ENCODE measurements at regions not wholly inside any gene's neighbourhood (a gene's known extent, or its start where the extent isn't known, plus 50 kb on each side); places are given as distances from the start of the nearest gene placed in this dataset.
"Not testable (repeated sequence)": the region's sequence is repeated elsewhere in the genome, so short reads cannot be mapped to it uniquely, and the experiment has no call there.

DNA sequence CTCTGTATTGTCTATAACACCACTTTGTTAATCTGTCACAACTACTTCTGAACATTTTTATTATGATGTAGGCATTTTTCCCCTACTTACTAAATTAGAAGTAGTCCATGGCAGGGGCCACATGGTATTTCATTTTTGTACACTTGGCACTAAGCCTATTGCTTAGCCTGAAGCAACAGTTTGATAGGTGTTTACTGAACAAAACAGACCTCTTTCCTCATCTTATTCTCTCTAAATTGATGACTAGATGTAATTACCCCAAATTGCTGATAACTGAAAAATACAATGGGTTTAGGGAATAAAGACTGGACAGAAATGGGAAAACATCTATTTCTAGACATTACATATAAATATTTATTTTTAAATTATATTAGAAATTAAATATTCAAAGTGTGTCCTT, 633.8 kb downstream of the SLCO4C1 start:
- DNase-seq (ENCODE audit: low read depth in 2 of 2) = no peak

DNA sequence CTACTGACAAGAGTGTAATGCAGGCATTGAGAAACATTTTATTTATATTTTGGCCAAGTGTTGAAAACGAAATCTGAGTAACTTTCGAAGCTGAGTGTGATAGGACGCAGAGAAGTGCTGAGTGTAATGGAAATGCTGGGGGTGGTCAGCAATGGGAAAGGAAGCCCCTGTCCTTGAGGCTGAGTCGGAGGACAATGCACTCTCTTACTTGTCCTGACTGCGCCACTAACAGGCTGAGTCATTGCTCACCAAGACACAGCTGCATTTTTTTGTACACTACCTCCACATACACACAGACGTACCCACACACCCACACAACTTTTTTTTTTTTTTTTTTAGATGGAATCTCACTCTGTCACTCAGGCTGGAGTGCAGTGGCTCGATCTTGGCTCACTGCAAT, 637.7 kb downstream of the SLCO4C1 start:
- DNase-seq (ENCODE audit: low read depth in 2 of 2) = no peak

DNA sequence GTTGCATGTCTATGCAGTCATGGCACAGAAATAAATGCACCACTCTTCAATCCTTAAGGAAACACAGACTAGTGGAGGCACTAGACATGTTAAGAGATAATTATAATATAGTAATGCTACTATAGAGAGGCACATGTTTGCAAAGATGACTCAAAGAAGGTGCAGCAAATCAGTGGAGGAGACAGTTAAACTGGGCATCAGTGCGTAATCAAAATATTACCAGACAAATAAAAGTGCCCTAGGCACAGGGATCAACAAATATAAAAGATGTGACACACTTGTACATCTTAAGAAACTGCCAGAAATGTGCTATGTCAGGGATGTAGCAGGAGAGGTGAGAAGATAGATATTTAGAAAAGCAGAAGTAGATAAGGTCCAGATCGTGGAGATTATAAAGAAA, 642.1 kb downstream of the SLCO4C1 start:
- DNase-seq (ENCODE audit: low read depth in 2 of 2) = no peak

DNA sequence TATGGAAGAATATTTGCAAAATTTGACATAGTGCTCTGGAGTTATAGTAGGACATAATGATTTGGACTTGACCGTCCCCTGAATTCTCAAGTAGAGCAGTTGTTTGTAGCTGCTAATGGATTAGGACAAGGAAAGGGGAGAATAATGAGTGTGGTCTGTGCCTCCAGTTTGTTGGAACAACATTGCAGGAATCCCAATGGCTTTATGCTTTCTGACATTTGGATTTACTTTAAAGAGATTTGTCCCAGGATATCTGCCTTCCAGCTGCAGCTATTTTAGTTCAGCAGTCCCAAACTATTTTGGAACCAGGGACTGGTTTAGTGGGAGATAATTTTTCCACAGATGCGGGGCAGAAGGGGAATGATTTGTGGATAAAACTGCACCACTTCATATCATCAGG, 648.2 kb downstream of the SLCO4C1 start:
- DNase-seq (ENCODE audit: low read depth in 2 of 2) = no peak

DNA sequence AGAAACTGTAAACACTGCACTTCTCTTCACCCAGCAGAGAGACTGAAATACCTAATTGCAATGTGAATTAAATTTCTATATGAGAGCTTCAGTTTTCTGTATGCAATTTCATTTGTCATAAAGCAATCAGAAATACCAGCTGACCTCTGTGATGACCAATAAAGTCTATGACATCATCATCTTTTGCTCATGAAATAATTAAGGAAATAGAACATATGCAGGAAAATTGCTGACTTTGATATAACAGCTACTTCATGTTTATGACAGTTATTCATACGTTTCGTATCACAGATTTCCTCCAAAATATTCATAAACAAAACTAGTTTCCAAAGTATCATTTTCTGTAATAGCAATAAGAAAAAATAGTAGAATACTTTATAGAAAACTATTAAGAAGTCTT, 652.3 kb downstream of the SLCO4C1 start:
- DNase-seq (ENCODE audit: low read depth in 2 of 2) = no peak

DNA sequence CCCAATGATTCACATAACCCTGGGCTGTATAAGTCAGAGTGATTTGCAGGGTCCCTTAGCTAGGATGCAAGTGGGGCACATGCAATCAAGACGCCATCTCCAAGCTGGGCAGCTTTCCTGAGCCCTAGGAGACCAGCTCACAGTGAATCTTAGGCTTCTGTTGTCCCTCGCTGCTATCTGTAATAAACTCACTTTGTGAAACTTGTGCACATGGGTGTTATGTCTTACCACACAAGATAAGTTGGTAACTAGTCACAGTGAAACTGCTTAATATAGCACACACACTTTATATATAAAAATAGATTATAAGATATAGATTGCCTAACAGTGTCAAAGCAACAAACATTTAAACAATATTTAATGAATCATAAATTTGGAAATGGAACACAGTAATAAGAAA, 658.5 kb downstream of the SLCO4C1 start:
- no peak for DNase-seq (ENCODE audit: low read depth in 2 of 2)

DNA sequence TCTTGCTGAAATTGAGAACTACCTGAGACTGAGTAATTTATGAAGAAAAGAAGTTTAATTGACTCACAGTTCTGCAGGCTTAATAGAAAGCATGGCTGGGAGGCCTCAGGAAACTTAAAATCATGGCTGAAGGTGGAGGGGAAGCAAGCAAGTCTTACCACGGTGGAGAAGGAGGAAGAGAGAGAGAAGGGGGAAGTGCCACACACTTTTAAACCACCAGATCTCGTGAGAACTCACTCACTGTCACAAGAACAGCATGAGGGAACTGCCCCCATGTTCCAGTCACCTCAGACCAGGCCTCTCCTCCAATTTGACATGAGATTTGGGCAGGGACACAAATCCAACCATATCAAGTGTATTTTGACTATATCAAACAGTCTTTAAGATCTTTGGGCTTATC, 668.3 kb downstream of the SLCO4C1 start:
- not testable (repeated sequence) for DNase-seq (ENCODE audit: low read depth in 2 of 2)

DNA sequence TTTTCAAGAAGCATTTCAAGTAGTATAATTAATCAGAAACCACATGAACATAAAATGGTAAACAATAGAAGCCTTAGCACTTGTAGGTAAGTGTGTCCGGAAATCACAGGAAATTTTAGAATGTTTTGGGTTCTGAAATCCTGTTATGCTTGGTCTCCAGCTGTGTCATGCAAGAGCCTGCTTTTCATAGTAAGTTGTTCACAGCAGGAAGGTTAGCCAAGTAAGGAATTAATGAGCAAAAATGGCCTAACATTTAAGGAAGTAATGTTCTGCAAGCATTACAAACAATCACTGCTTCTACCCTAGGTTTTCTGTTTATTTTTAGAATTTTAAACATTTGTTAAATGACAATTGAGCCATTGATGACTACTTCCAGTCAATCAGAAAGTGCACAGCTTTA, 669.5 kb downstream of the SLCO4C1 start:
- DNase-seq (ENCODE audit: low read depth in 2 of 2) = no peak

DNA sequence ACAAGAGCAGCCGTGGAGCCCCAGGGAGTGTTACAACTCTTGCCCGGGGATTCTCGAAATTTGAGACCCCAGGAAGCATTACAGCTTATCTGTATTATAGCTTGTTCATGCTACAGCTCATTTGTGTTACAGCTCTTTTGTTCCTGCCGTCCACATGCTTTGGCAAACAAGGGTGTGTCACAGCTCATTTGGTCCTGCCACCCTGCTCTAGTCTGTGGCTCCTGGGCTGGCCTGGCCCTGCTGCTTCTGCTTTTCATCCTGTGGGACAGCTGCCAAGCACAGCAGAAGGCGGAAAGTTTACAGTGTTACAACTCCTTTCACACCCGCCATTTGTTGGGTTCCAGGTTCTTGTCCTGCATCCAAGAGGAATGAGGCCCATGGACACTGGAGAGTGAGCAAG, 685.0 kb downstream of the SLCO4C1 start:
- DNase-seq (ENCODE audit: low read depth in 2 of 2) = no peak

DNA sequence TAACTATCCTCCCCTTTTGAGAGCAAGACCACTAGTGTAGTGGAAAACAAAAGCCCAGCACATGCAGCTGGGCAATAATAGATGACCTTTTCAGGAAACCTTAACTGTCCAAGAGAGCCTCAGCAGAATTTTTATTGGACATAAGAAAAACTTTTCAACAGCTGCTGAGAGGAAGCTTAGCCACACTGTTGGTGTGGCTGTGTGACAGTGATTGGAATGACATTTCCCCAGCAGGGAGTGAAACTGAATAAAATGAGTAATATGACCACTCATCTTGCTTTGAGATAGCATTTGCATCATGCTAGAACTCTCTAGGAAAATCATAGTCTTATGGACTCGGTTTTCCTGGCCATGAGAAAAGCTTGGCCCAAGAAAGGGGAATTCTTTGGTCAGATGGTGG, 687.8 kb downstream of the SLCO4C1 start:
- no peak for DNase-seq (ENCODE audit: low read depth in 2 of 2)

DNA sequence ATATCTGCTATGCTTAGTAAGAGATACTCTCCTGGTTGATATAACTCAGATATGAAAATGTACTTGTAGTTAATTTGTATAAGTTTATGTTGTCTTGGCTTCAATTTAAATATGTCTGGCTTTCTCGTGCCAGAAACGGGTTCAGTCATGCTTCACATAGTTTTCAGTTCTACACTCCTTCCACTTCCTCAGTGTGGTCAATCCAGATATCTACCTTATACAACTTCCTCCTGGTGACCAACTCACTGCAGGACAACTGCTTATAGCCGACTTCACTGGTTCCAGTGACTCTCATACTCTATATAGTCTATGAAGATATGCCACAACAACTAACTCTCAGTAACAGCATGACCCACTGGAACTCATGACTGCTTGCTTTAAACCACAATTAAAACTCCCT, 690.4 kb downstream of the SLCO4C1 start:
- DNase-seq (ENCODE audit: low read depth in 2 of 2) = no peak

DNA sequence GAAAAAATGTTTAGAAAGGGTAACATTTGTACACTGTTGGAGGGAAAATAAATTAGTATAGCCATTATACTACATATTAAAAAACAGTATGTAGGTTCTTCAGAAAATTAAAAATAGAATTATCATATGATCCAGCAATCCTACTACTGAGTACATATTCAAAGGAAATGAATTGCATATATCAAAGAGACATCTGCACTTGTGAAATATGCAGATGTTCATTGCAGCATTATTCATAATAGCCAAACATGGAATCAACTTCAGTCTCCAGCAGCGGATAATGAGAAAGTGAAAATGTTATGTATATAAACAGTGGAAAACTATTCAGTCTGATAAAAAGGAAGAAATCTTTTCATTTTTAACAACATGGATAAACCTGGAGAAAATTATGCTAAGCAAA, 695.5 kb downstream of the SLCO4C1 start:
- no peak for DNase-seq (ENCODE audit: low read depth in 2 of 2)

DNA sequence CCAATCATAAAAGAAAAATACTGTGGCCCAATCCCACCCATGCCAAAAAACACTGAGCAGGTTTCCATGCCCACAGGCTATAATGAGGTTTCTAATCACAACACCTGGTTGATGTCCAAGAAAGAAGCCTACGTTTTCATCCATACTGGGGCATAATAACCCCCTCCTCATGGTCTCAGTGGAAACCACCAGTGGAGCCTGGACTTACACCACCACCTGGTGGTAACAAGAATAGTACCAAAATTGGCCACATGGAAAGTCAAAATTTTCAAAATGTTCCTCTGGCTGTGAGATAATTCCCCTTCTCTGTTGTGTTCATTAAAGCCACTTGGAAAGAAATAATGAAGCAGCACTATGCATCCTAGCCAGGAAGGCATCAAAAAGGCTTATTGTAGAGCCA, 687.3 kb upstream of the ST8SIA4 start:
- no peak for DNase-seq (ENCODE audit: low read depth in 2 of 2)

DNA sequence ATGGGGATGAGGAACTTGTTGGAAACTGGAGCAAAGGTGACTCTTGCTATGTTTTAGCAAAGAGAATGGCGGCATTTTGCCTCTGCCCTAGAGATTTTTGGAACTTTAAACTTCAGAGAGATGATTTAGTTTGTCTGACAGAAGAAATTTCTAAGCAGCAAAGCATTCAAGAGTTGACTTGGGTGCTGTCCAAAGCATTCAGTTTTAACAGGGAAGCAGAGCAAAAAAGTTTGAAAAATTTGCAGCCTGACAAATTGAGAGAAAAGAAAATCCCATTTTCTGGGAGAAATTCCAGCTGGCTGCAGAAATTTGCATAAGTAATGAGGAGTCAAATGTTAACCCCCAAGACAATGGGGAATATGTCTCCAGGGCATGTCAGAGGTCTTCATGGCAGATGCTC, 682.3 kb upstream of the ST8SIA4 start:
- DNase-seq (ENCODE audit: low read depth in 2 of 2) = no peak

DNA sequence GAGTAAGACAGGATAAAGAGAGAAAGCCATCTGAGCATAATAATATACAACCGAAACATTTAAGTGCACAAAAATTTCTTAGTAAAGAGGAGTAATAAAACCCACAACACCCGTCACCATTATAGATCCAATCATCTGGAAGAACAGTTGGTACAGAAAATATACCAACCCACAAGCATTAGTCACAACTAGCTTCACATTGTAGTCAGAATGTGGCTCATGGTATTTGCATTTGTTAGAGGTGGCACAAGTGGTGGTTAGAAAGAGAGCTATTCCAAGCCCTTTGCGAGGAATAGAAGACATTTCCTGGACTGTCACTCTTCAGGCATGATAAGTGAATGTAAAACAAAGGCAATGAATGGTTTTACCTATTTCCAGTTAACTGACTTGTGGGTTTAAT, 677.5 kb upstream of the ST8SIA4 start:
- DNase-seq (ENCODE audit: low read depth in 2 of 2) = no peak

DNA sequence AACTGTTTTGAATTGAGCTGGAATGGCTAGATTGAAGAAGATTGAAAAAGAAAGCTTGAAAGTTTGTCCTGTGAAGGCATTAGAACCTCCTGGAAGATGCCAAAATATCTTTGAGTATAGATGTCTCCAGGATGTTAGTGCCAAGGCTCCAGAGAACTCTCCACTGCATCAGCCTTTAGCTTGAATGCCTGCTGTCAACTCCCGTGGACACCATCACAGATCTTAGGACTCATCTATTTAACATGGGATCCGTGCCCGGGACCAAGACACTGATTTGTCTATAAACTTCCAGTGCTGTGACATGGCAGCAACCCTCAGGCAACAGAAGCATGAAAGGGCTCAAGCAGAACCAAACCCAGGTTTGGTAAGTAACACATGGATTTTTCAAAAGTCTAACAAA, 670.9 kb upstream of the ST8SIA4 start:
- no peak for DNase-seq (ENCODE audit: low read depth in 2 of 2)

DNA sequence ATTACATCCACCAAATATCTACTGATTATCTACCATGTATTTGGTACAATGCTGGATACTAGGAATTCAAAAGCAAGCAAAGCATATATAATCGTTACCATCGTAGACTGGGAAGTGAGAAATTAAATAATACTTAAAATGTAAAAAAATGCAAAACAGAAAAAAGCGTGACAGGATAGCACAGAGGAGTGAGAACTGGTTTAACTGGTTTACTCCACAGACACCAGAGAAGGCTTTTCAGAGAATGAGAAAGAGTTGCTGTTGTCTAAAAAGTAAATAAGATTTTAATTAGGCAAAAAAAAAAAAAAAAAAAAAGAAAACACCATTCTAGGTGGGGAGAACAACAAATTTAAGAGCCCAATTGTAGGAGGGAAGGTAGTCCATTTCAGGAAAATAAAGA, 657.9 kb upstream of the ST8SIA4 start:
- DNase-seq (ENCODE audit: low read depth in 2 of 2) = no peak

DNA sequence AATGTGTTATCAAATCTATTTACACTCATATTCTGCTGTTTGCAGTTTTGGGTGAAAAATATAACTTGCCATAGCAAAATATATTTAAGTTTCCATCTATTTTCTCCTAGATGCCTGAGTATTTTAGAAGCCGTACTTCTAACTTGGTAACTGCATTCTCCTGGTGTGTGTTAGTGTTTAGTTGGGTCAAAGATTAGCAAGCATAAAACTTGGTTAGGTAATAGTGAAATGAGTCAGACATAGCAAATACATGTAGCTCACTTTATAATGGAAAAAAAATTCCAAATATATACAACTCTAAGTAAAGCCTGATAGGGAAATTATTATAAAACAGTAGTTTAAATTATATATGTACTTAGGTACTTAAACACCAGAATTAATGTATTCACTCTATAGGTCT, 640.7 kb upstream of the ST8SIA4 start:
- DNase-seq (ENCODE audit: low read depth in 2 of 2) = no peak

DNA sequence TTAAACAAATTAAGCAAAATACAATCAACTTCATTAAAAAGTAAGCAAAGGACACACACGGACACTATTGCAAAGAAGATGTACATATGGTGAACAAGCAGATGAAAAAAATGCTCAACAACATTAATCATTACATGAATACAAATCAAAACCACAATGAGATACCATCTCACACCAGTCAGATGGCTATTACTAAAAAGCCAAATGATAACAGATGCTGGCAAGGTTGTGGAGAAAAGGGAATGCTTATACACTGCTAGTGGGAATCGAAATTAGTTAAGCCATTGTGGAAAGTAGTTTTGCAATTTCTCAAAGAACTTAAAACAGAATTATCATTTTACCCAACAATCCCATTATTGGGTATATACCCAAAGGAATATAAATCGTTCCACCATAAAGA, 636.2 kb upstream of the ST8SIA4 start:
- no peak for DNase-seq (ENCODE audit: low read depth in 2 of 2)

DNA sequence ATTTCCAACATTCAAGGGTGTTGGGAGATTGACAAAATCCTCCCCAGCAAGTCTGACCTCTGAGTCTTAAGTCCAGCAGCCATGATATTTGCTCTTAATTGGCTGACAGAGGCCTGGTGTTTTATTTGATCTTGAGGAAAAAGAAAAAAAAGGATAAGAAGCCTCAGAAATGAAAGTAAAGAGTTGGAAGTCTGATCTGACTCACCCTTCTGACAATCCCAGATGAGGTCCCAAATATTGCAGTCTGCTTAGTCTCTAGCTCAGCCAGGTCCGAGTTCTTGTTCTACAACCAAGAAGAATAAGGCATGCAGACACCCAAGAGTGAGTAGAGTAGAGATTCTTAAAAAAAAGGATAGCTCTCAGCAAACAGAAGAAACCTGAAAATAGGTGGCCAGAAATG, 632.5 kb upstream of the ST8SIA4 start:
- DNase-seq (ENCODE audit: low read depth in 2 of 2) = no peak

DNA sequence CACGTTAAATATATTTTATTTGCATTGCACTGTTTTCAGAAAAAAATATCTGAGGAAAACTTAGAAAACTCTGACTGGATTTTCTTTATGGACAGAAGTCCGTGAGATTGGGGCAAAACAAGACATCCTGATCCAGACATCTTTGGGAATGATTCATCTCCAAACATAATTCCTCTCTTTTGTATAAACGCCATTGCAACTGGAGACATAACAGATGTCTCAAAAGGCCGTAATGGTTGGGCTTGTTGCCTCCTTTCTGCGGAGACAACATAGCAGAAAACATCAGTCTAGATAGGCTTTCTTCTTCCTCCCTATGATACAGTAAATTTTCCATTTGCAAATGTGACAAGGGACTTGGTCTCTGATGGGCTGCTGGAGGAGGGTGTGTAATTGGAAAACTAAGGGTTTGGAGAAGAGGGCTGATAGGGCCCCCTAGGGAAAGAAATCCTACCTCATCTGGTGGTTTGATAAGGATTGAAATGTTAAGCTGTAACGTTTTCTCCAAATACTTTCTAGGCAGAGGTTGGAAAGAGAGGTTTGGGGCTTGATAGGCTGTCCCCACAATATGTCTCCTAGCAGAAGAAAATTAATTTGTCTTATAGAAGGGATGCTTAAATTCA, 631.5 kb upstream of the ST8SIA4 start:
- no peak for DNase-seq (ENCODE audit: low read depth in 2 of 2)

DNA sequence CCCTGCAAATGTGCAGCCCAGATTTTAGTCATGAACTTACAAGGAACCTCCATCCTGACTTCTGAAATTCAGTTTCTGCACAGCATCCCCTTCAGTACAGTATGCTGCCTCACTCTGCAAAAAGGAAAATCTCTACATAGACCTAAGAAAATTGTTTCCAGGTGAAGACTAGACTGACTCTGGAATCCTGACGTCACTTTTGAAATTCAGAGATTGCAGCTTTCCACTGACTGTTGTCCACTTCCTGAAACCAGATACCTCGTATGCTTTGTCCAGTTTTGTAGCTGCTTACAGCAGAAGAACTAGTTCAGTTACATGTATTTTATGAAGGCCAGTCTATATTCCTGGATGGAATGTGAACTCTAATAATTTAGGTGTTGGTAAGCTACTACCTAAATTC, 629.3 kb upstream of the ST8SIA4 start:
- no peak for DNase-seq (ENCODE audit: low read depth in 2 of 2)

DNA sequence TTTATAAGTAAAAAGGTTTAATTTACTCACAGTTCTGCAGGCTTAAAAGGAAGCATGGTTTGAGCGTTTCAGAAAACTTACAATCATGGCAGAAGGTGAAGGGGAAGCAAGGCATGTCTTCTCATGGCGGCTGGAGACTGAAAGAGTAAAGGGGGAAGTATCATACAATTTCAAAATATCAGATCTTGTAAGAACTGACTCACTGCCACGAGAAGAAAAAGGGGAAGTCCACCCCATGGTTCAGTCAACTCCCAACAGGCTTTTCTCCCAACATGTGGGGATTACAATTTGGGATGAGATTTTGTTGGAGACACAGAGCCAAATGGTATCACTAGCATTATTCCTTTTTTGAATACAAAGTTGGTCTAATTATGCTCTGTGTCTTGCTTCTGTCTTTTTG, 627.9 kb upstream of the ST8SIA4 start:
- DNase-seq (ENCODE audit: low read depth in 2 of 2) = no peak

DNA sequence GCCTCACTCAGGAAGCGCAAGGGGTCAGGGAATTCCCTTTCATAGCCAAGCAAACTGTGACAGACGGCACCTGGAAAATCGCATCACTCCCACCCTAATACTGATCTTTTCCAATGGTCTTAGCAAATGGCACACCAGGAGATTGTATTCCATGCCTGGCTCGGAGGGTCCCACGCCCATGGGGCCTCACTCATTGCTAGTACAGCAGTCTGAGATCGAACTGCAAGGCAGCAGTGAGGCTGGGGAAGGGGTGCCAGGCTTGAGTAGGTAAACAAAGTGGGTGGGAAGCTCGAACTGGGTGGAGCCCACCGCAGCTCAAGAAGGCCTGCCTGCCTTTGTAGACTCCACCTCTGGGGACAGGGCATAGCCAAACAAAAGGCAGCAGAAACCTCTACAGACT, 626.0 kb upstream of the ST8SIA4 start:
- not testable (repeated sequence) for DNase-seq (ENCODE audit: low read depth in 2 of 2)

DNA sequence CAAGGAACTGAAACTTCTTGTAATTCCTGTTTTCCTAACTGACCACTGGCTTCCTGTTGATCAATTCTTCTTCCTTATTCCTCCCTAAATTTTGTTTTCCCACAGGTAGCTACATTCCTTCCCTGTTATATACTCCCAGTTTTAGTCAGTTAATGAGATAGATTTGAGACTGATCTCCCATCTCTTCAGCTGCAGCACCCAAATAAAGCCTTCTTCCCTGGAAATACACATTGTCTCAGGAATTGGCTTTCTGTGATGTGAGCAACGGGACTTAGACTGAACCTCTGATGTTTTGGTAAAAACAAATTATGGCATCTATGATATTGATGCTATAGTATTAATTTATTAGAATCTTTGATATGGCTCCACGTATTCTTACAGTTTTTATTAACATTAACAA, 617.3 kb upstream of the ST8SIA4 start:
- DNase-seq (ENCODE audit: low read depth in 2 of 2) = no peak

Data from activated CD4-positive, alpha-beta T cell treated with anti-CD3 and anti-CD28 coated beads for 24 hours (primary cell).